Progenitor cell of endocrine pancreas (in vitro differentiated cells): ENCODE measurements at regions not wholly inside any gene's neighbourhood (a gene's known extent, or its start where the extent isn't known, plus 50 kb on each side); places are given as distances from the start of the nearest gene placed in this dataset.
"Not testable (repeated sequence)": the region's sequence is repeated elsewhere in the genome, so short reads cannot be mapped to it uniquely, and the experiment has no call there.

Source experiments
- DNase-seq: peaks from one replicate; pipeline ENCODE4 v3.0.0; 2021; ENCODE audit warnings: low spot score; ENCODE audit not compliant: unreplicated experiment
- H3K27ac Mint-ChIP-seq: 2 replicates; pipeline ENCODE4 v1.8.0; 2021; ENCODE audit warnings: mild to moderate bottlenecking, moderate library complexity, mixed read lengths
- H3K27me3 Mint-ChIP-seq: 2 replicates; pipeline ENCODE4 v1.8.0; 2021; ENCODE audit warnings: mixed read lengths
- H3K36me3 Mint-ChIP-seq: 2 replicates; pipeline ENCODE4 v1.8.0; 2022; ENCODE audit warnings: mixed read lengths; ENCODE audit not compliant: insufficient read depth
- H3K4me1 Mint-ChIP-seq: 2 replicates; pipeline ENCODE4 v1.8.0; 2021; ENCODE audit warnings: low read depth, mixed read lengths
- H3K4me3 Mint-ChIP-seq: 2 replicates; pipeline ENCODE4 v1.8.0; 2021; ENCODE audit warnings: low read depth, mild to moderate bottlenecking, moderate library complexity, mixed read lengths
- H3K9me3 Mint-ChIP-seq: 2 replicates; pipeline ENCODE4 v1.8.0; 2021; ENCODE audit warnings: low read depth, mixed read lengths
- CTCF ChIP-seq: fragments of 200-600 bp; sonication (generic); IDR thresholded peaks from one replicate; pipeline ENCODE4 v1.5.0; 2021; ENCODE audit warnings: antibody characterized with exemption, mild to moderate bottlenecking; ENCODE audit not compliant: unreplicated experiment

- H3K36me3 Mint-ChIP-seq, result no peaks in the 10 kb centered on the region
- no peaks in the 10 kb centered on the region for H3K4me1 Mint-ChIP-seq
- no peak overlapping the region for H3K4me3 Mint-ChIP-seq
- no peak for TF ChIP-seq CTCF
- no peak for DNase-seq
- H3K9me3 Mint-ChIP-seq, result no peaks in the 10 kb centered on the region
- no peak overlapping the region for H3K27ac Mint-ChIP-seq
- peaks cover 15% of the 10 kb centered on the region for H3K27me3 Mint-ChIP-seq
These were observed 396.5 kb upstream of the ATP10A start for GRCh38 chr15:26259581-26259980.

GRCh38 chr15:26244782-26245181 is 381.7 kb upstream of the ATP10A start:
- not testable (repeated sequence) for H3K27ac Mint-ChIP-seq, H3K4me1 Mint-ChIP-seq, H3K4me3 Mint-ChIP-seq

GRCh38 chr15:26243382-26243781 is 380.3 kb upstream of the ATP10A start:
- Mint-ChIP-seq H3K27me3 (no peaks in the 10 kb centered on the region), H3K4me1 (no peaks in the 10 kb centered on the region), H3K9me3 (peaks cover 3% of the 10 kb centered on the region), H3K36me3 (no peaks in the 10 kb centered on the region), H3K4me3 (no peak overlapping the region), H3K27ac (no peak overlapping the region)
- no peak for TF ChIP-seq CTCF
- no peak for DNase-seq

More at GRCh38 chr15:26244782-26245181, 381.7 kb upstream of the ATP10A start:
- H3K36me3 Mint-ChIP-seq, DNase-seq, H3K27me3 Mint-ChIP-seq, H3K9me3 Mint-ChIP-seq: not testable (repeated sequence)

GRCh38 chr15:26242565-26243071 is 379.5 kb upstream of the ATP10A start:
- Mint-ChIP-seq H3K9me3 (peaks cover 3% of the 10 kb centered on the region), H3K36me3 (no peaks in the 10 kb centered on the region), H3K27me3 (no peaks in the 10 kb centered on the region), H3K4me1 (no peaks in the 10 kb centered on the region), H3K27ac (no peak overlapping the region), H3K4me3 (no peak overlapping the region)
- TF ChIP-seq CTCF, result no peak
- no peak for DNase-seq

- Mint-ChIP-seq H3K36me3 (no peaks in the 10 kb centered on the region), H3K27me3 (peaks cover 7% of the 10 kb centered on the region), H3K4me1 (peaks cover 22% of the 10 kb centered on the region), H3K27ac (no peak overlapping the region), H3K9me3 (no peaks in the 10 kb centered on the region), H3K4me3 (no peak overlapping the region)
- no peak for TF ChIP-seq CTCF
- DNase-seq, result no peak
These were observed 372.7 kb upstream of the ATP10A start for GRCh38 chr15:26235864-26236263.

- Mint-ChIP-seq H3K27ac (no peak overlapping the region), H3K27me3 (peaks cover 7% of the 10 kb centered on the region), H3K4me1 (peaks cover 22% of the 10 kb centered on the region), H3K4me3 (no peak overlapping the region), H3K36me3 (no peaks in the 10 kb centered on the region), H3K9me3 (no peaks in the 10 kb centered on the region)
- no peak for TF ChIP-seq CTCF
- no peak for DNase-seq
These were observed 372.0 kb upstream of the ATP10A start for GRCh38 chr15:26234976-26235767.
